ENCODE measurements at regions not wholly inside any gene's neighbourhood (a gene's known extent, or its start where the extent isn't known, plus 50 kb on each side); places are given as distances from the start of the nearest gene placed in this dataset.

GRCh38 chr7:84735677-84736076, 451.2 kb downstream of the SEMA3D start:
- TF ChIP-seq EZH2phosphoT487 (IDR thresholded peaks at IDR 0.05; ENCODE audit: unreplicated experiment) (no peak), ETS1 (IDR thresholded peaks at IDR 0.05) (no peak), POLR2AphosphoS5 (IDR thresholded peaks at IDR 0.05; ENCODE audit: low read depth) (no peak), EZH2 (IDR thresholded peaks at IDR 0.05; ENCODE audit: low read depth, unreplicated experiment) (no peak)
- TF ChIP-seq, protein P1, sequence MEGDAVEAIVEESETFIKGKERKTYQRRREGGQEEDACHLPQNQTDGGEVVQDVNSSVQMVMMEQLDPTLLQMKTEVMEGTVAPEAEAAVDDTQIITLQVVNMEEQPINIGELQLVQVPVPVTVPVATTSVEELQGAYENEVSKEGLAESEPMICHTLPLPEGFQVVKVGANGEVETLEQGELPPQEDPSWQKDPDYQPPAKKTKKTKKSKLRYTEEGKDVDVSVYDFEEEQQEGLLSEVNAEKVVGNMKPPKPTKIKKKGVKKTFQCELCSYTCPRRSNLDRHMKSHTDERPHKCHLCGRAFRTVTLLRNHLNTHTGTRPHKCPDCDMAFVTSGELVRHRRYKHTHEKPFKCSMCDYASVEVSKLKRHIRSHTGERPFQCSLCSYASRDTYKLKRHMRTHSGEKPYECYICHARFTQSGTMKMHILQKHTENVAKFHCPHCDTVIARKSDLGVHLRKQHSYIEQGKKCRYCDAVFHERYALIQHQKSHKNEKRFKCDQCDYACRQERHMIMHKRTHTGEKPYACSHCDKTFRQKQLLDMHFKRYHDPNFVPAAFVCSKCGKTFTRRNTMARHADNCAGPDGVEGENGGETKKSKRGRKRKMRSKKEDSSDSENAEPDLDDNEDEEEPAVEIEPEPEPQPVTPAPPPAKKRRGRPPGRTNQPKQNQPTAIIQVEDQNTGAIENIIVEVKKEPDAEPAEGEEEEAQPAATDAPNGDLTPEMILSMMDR (conservative IDR thresholded peaks at IDR 0.05; ENCODE audit: low read depth in 2 of 2), result no peak

All from GM23338 (cell line).